ENCODE measurements at regions not wholly inside any gene's neighbourhood (a gene's known extent, or its start where the extent isn't known, plus 50 kb on each side); places are given as distances from the start of the nearest gene placed in this dataset.

DNA sequence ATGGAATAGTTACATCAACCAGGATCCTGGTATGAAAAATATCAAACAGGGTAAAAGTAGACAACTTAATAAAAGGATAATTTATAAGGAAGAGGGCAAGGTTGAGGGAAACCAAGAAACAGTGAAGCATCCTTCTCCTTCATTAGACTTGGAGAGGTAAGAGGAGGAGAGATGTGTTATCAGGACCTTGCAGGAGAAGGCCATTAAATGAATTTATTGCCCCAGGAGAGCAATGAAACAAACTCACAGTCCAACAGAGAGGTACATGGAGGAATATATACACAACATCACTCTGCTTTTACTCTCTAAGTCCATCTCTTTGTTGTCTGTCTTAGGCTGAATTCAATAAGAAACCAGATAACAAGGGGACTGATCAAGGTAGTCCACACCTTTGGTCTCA is 966.2 kb downstream of the SORCS1 start:
- H3K4me1 Mint-ChIP-seq: no peaks in the 10 kb centered on the region
- no peak overlapping the region for H3K27ac Mint-ChIP-seq
- H3K27me3 ChIP-seq (ENCODE audit: insufficient read depth): no peaks in the 10 kb centered on the region
- TF ChIP-seq, protein P1, sequence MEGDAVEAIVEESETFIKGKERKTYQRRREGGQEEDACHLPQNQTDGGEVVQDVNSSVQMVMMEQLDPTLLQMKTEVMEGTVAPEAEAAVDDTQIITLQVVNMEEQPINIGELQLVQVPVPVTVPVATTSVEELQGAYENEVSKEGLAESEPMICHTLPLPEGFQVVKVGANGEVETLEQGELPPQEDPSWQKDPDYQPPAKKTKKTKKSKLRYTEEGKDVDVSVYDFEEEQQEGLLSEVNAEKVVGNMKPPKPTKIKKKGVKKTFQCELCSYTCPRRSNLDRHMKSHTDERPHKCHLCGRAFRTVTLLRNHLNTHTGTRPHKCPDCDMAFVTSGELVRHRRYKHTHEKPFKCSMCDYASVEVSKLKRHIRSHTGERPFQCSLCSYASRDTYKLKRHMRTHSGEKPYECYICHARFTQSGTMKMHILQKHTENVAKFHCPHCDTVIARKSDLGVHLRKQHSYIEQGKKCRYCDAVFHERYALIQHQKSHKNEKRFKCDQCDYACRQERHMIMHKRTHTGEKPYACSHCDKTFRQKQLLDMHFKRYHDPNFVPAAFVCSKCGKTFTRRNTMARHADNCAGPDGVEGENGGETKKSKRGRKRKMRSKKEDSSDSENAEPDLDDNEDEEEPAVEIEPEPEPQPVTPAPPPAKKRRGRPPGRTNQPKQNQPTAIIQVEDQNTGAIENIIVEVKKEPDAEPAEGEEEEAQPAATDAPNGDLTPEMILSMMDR (conservative IDR thresholded peaks at IDR 0.05; ENCODE audit: low read depth in 2 of 2): no peak
- TF ChIP-seq ZNF114 (CRISPR knock-in tag; IDR thresholded peaks at IDR 0.05): no peak
- TF ChIP-seq EZH2 (IDR thresholded peaks at IDR 0.05; ENCODE audit: low read depth, unreplicated experiment): no peak
- no peak for TF ChIP-seq POLR2AphosphoS5 (IDR thresholded peaks at IDR 0.05; ENCODE audit: low read depth)
- TF ChIP-seq STAT1 (IDR thresholded peaks at IDR 0.05; ENCODE audit: unreplicated experiment): no peak
- TF ChIP-seq CREB1 (CRISPR knock-in tag; IDR thresholded peaks at IDR 0.05; ENCODE audit: low read depth): no peak
- TF ChIP-seq, protein P2, sequence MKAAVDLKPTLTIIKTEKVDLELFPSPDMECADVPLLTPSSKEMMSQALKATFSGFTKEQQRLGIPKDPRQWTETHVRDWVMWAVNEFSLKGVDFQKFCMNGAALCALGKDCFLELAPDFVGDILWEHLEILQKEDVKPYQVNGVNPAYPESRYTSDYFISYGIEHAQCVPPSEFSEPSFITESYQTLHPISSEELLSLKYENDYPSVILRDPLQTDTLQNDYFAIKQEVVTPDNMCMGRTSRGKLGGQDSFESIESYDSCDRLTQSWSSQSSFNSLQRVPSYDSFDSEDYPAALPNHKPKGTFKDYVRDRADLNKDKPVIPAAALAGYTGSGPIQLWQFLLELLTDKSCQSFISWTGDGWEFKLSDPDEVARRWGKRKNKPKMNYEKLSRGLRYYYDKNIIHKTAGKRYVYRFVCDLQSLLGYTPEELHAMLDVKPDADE (IDR thresholded peaks at IDR 0.05): no peak
- TF ChIP-seq, protein P3, sequence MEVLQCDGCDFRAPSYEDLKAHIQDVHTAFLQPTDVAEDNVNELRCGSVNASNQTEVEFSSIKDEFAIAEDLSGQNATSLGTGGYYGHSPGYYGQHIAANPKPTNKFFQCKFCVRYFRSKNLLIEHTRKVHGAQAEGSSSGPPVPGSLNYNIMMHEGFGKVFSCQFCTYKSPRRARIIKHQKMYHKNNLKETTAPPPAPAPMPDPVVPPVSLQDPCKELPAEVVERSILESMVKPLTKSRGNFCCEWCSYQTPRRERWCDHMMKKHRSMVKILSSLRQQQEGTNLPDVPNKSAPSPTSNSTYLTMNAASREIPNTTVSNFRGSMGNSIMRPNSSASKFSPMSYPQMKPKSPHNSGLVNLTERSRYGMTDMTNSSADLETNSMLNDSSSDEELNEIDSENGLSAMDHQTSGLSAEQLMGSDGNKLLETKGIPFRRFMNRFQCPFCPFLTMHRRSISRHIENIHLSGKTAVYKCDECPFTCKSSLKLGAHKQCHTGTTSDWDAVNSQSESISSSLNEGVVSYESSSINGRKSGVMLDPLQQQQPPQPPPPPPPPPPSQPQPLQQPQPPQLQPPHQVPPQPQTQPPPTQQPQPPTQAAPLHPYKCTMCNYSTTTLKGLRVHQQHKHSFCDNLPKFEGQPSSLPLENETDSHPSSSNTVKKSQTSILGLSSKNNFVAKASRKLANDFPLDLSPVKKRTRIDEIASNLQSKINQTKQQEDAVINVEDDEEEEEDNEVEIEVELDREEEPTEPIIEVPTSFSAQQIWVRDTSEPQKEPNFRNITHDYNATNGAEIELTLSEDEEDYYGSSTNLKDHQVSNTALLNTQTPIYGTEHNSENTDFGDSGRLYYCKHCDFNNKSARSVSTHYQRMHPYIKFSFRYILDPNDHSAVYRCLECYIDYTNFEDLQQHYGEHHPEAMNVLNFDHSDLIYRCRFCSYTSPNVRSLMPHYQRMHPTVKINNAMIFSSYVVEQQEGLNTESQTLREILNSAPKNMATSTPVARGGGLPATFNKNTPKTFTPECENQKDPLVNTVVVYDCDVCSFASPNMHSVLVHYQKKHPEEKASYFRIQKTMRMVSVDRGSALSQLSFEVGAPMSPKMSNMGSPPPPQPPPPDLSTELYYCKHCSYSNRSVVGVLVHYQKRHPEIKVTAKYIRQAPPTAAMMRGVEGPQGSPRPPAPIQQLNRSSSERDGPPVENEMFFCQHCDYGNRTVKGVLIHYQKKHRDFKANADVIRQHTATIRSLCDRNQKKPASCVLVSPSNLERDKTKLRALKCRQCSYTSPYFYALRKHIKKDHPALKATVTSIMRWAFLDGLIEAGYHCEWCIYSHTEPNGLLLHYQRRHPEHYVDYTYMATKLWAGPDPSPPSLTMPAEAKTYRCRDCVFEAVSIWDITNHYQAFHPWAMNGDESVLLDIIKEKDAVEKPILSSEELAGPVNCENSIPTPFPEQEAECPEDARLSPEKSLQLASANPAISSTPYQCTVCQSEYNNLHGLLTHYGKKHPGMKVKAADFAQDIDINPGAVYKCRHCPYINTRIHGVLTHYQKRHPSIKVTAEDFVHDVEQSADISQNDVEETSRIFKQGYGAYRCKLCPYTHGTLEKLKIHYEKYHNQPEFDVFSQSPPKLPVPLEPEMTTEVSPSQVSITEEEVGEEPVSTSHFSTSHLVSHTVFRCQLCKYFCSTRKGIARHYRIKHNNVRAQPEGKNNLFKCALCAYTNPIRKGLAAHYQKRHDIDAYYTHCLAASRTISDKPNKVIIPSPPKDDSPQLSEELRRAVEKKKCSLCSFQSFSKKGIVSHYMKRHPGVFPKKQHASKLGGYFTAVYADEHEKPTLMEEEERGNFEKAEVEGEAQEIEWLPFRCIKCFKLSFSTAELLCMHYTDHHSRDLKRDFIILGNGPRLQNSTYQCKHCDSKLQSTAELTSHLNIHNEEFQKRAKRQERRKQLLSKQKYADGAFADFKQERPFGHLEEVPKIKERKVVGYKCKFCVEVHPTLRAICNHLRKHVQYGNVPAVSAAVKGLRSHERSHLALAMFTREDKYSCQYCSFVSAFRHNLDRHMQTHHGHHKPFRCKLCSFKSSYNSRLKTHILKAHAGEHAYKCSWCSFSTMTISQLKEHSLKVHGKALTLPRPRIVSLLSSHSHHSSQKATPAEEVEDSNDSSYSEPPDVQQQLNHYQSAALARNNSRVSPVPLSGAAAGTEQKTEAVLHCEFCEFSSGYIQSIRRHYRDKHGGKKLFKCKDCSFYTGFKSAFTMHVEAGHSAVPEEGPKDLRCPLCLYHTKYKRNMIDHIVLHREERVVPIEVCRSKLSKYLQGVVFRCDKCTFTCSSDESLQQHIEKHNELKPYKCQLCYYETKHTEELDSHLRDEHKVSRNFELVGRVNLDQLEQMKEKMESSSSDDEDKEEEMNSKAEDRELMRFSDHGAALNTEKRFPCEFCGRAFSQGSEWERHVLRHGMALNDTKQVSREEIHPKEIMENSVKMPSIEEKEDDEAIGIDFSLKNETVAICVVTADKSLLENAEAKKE (CRISPR knock-in tag; IDR thresholded peaks at IDR 0.05): no peak
- no peak for TF ChIP-seq ZNF331 (CRISPR knock-in tag; IDR thresholded peaks at IDR 0.05; ENCODE audit: low read depth)
- no peak for TF ChIP-seq NANOG (IDR thresholded peaks at IDR 0.05; ENCODE audit: borderline replicate concordance)
- TF ChIP-seq EZH2phosphoT487 (IDR thresholded peaks at IDR 0.05; ENCODE audit: unreplicated experiment): no peak
- TF ChIP-seq, protein P4, sequence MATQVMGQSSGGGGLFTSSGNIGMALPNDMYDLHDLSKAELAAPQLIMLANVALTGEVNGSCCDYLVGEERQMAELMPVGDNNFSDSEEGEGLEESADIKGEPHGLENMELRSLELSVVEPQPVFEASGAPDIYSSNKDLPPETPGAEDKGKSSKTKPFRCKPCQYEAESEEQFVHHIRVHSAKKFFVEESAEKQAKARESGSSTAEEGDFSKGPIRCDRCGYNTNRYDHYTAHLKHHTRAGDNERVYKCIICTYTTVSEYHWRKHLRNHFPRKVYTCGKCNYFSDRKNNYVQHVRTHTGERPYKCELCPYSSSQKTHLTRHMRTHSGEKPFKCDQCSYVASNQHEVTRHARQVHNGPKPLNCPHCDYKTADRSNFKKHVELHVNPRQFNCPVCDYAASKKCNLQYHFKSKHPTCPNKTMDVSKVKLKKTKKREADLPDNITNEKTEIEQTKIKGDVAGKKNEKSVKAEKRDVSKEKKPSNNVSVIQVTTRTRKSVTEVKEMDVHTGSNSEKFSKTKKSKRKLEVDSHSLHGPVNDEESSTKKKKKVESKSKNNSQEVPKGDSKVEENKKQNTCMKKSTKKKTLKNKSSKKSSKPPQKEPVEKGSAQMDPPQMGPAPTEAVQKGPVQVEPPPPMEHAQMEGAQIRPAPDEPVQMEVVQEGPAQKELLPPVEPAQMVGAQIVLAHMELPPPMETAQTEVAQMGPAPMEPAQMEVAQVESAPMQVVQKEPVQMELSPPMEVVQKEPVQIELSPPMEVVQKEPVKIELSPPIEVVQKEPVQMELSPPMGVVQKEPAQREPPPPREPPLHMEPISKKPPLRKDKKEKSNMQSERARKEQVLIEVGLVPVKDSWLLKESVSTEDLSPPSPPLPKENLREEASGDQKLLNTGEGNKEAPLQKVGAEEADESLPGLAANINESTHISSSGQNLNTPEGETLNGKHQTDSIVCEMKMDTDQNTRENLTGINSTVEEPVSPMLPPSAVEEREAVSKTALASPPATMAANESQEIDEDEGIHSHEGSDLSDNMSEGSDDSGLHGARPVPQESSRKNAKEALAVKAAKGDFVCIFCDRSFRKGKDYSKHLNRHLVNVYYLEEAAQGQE (IDR thresholded peaks at IDR 0.05; ENCODE audit: unreplicated experiment): no peak
- TF ChIP-seq JUNB (IDR thresholded peaks at IDR 0.05; ENCODE audit: unreplicated experiment): no peak
- H3K4me1 ChIP-seq (ENCODE audit: insufficient read depth): no peaks in the 10 kb centered on the region
- H3K4me3 Mint-ChIP-seq: no peak overlapping the region
- H3F3A ChIP-seq (replicated peaks; ENCODE audit: low read depth): no peaks in the 10 kb centered on the region
- DNase-seq (ENCODE audit: low spot score) (no peak), ATAC-seq (no peak)
- no peak overlapping the region for H3K4me2 ChIP-seq
- H3K9me3 Mint-ChIP-seq: no peaks in the 10 kb centered on the region
- peaks cover 1% of the 10 kb centered on the region for H3K27me3 Mint-ChIP-seq (ENCODE audit: insufficient read depth, low read depth, poor library complexity)
- H4K20me1 ChIP-seq (replicated peaks; ENCODE audit: insufficient read depth): no peaks in the 10 kb centered on the region
- no peak overlapping the region for H3K4me3 ChIP-seq
- no peaks in the 10 kb centered on the region for H3K36me3 ChIP-seq (ENCODE audit: insufficient read depth)
- no peaks in the 10 kb centered on the region for H3K79me2 ChIP-seq (replicated peaks; ENCODE audit: insufficient read depth)
- no peak overlapping the region for H2AFZ ChIP-seq
- H3K9me2 ChIP-seq (ENCODE audit: insufficient read depth): no peaks in the 10 kb centered on the region
- no peak overlapping the region for H3K27ac ChIP-seq (ENCODE audit: low read depth)
- no peaks in the 10 kb centered on the region for H3K36me3 Mint-ChIP-seq (ENCODE audit: low read depth)

Measured in GM23338 (cell line).